SK-N-SH treated with all-trans-retinoic acid at 6 μM for 48 hours (cell line): ENCODE measurements at regions not wholly inside any gene's neighbourhood (a gene's known extent, or its start where the extent isn't known, plus 50 kb on each side); places are given as distances from the start of the nearest gene placed in this dataset.

Experiments
- ATAC-seq: fragments of 200-7000 bp; cut with Tn5 transposase; 3 replicates; pipeline ENCODE4 v1.9.1; 2020; ENCODE audit warnings: mild to moderate bottlenecking, moderate library complexity
- ARNTL ChIP-seq: fragments of 450-650 bp; formaldehyde crosslinking; IDR thresholded peaks from 2 replicates; pipeline ENCODE4 v1.5.0; 2020; ENCODE audit warnings: low read depth, mild to moderate bottlenecking, moderate library complexity, borderline replicate concordance
- BACH2 ChIP-seq: fragments of 250-450 bp; sonication (Bioruptor Pico); IDR thresholded peaks from 2 replicates; pipeline ENCODE4 v1.9.0; 2021; ENCODE audit warnings: mild to moderate bottlenecking, borderline replicate concordance
- CSDC2 ChIP-seq: fragments of 250-450 bp; sonication (Bioruptor Pico); IDR thresholded peaks from 2 replicates; pipeline ENCODE4 v1.5.0; 2020; ENCODE audit warnings: mild to moderate bottlenecking, moderate library complexity
- ESRRG ChIP-seq: fragments of 250-450 bp; sonication (Bioruptor Pico); IDR thresholded peaks from 2 replicates; pipeline ENCODE4 v1.6.1; 2021; ENCODE audit warnings: mild to moderate bottlenecking
- GLIS3 ChIP-seq: fragments of 250-450 bp; sonication (Bioruptor Pico); IDR thresholded peaks from 2 replicates; pipeline ENCODE4 v1.5.0; 2020; ENCODE audit warnings: mild to moderate bottlenecking, moderate library complexity
- ISL1 ChIP-seq: fragments of 250-450 bp; sonication (Bioruptor Pico); IDR thresholded peaks from 2 replicates; pipeline ENCODE4 v2.1.2; 2022; ENCODE audit warnings: mild to moderate bottlenecking, moderate library complexity
- OSR1 ChIP-seq: fragments of 250-450 bp; sonication (Bioruptor Pico); IDR thresholded peaks from 2 replicates; pipeline ENCODE4 v1.8.0; 2022; ENCODE audit warnings: moderate library complexity, mild to moderate bottlenecking, inconsistent platforms
- PPARA ChIP-seq: fragments of 250-450 bp; sonication (Bioruptor Pico); IDR thresholded peaks from 2 replicates; pipeline ENCODE4 v1.5.0; 2020; ENCODE audit warnings: mild to moderate bottlenecking, borderline replicate concordance
- SNAI2 ChIP-seq: fragments of 250-450 bp; sonication (Bioruptor Pico); IDR thresholded peaks from 2 replicates; pipeline ENCODE4 v1.5.0; 2020; ENCODE audit warnings: mild to moderate bottlenecking, moderate library complexity
- TCF4 ChIP-seq: fragments of 250-450 bp; sonication (Bioruptor Pico); IDR thresholded peaks from 2 replicates; pipeline ENCODE4 v1.8.0; 2021; ENCODE audit warnings: mild to moderate bottlenecking, moderate library complexity, borderline replicate concordance
- TOX ChIP-seq: fragments of 250-450 bp; sonication (Bioruptor Pico); IDR thresholded peaks from 2 replicates; pipeline ENCODE4 v1.8.0; 2021; ENCODE audit warnings: mild to moderate bottlenecking, moderate library complexity, borderline replicate concordance
- ZC3H10 ChIP-seq: fragments of 250-450 bp; sonication (Bioruptor Pico); IDR thresholded peaks from 2 replicates; pipeline ENCODE4 v1.5.1; 2021; ENCODE audit warnings: mild to moderate bottlenecking, moderate library complexity
- ZFP3 ChIP-seq: fragments of 250-450 bp; sonication (Bioruptor Pico); IDR thresholded peaks from 2 replicates; pipeline ENCODE4 v1.5.0; 2020; ENCODE audit warnings: mild to moderate bottlenecking, moderate library complexity
- ZFP30 ChIP-seq: fragments of 450-650 bp; formaldehyde crosslinking; IDR thresholded peaks from 2 replicates; pipeline ENCODE4 v1.5.0; 2022; ENCODE audit warnings: mild to moderate bottlenecking, moderate library complexity
- ZNF565 ChIP-seq: fragments of 450-650 bp; formaldehyde crosslinking; conservative IDR thresholded peaks from 2 replicates; pipeline ENCODE4 v1.5.0; 2020; ENCODE audit warnings: low read depth, mild to moderate bottlenecking, moderate library complexity
- ZNF70 ChIP-seq: fragments of 450-650 bp; formaldehyde crosslinking; IDR thresholded peaks from 2 replicates; pipeline ENCODE4 v1.5.0; 2020; ENCODE audit warnings: mild to moderate bottlenecking, moderate library complexity
- ZNF8 ChIP-seq: fragments of 450-650 bp; formaldehyde crosslinking; IDR thresholded peaks from 2 replicates; pipeline ENCODE4 v1.5.0; 2020; ENCODE audit warnings: mild to moderate bottlenecking, moderate library complexity
- TF ChIP-seq, protein P1 (sequence below): fragments of 250-450 bp; sonication (Bioruptor Pico); IDR thresholded peaks from 2 replicates; pipeline ENCODE4 v1.8.0; 2021; ENCODE audit warnings: low read depth, mild to moderate bottlenecking, moderate library complexity, borderline replicate concordance
- TF ChIP-seq, protein P2 (sequence below): fragments of 250-450 bp; sonication (Bioruptor Pico); IDR thresholded peaks from 2 replicates; pipeline ENCODE4 v1.5.0; 2020; ENCODE audit warnings: mild to moderate bottlenecking, moderate library complexity
- TF ChIP-seq, protein P3 (sequence below): fragments of 250-450 bp; sonication (Bioruptor Pico); IDR thresholded peaks from 2 replicates; pipeline ENCODE4 v1.8.0; 2020; ENCODE audit warnings: mild to moderate bottlenecking, moderate library complexity, borderline replicate concordance
- TF ChIP-seq, protein P4 (sequence below): fragments of 250-450 bp; sonication (Bioruptor Pico); IDR thresholded peaks from 2 replicates; pipeline ENCODE4 v1.5.1; 2020; ENCODE audit warnings: low read depth, mild to moderate bottlenecking, moderate library complexity
- TF ChIP-seq, protein P5 (sequence below): fragments of 250-450 bp; sonication (Bioruptor Pico); IDR thresholded peaks from 2 replicates; pipeline ENCODE4 v1.5.1; 2021; ENCODE audit warnings: mild to moderate bottlenecking, moderate library complexity

DNA sequence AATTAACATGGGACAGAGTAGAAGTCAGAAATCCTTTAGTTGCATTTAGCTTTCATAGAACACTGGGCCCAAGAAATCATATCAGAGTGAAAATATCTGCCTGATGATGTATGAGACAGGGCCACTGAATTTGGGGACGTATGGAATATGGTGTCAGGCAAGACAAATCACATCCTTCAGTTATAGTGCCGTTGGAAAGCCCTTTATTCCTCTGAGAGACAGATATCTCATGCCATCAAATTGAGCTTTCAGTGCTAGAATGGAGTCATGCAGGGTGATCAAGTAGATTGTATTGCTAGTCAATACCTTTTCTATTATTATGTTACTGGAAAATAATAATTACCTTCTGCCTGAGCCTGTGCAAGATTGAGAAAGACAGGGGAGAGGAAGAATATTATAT, 398.2 kb upstream of the RARB start:
- no peak for ATAC-seq
- TF ChIP-seq, protein P1, sequence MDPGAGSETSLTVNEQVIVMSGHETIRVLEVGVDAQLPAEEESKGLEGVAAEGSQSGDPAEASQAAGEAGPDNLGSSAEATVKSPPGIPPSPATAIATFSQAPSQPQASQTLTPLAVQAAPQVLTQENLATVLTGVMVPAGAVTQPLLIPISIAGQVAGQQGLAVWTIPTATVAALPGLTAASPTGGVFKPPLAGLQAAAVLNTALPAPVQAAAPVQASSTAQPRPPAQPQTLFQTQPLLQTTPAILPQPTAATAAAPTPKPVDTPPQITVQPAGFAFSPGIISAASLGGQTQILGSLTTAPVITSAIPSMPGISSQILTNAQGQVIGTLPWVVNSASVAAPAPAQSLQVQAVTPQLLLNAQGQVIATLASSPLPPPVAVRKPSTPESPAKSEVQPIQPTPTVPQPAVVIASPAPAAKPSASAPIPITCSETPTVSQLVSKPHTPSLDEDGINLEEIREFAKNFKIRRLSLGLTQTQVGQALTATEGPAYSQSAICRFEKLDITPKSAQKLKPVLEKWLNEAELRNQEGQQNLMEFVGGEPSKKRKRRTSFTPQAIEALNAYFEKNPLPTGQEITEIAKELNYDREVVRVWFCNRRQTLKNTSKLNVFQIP = no peak
- TF ChIP-seq TOX (no peak), BACH2 (no peak), PPARA (CRISPR knock-in tag) (no peak), ZNF70 (no peak), ZNF565 (no peak), OSR1 (no peak), ZFP3 (CRISPR knock-in tag) (no peak), ESRRG (CRISPR knock-in tag) (no peak), ARNTL (CRISPR knock-in tag) (no peak), TCF4 (CRISPR knock-in tag) (no peak), SNAI2 (CRISPR knock-in tag) (no peak), CSDC2 (CRISPR knock-in tag) (no peak)
- TF ChIP-seq, protein P2, sequence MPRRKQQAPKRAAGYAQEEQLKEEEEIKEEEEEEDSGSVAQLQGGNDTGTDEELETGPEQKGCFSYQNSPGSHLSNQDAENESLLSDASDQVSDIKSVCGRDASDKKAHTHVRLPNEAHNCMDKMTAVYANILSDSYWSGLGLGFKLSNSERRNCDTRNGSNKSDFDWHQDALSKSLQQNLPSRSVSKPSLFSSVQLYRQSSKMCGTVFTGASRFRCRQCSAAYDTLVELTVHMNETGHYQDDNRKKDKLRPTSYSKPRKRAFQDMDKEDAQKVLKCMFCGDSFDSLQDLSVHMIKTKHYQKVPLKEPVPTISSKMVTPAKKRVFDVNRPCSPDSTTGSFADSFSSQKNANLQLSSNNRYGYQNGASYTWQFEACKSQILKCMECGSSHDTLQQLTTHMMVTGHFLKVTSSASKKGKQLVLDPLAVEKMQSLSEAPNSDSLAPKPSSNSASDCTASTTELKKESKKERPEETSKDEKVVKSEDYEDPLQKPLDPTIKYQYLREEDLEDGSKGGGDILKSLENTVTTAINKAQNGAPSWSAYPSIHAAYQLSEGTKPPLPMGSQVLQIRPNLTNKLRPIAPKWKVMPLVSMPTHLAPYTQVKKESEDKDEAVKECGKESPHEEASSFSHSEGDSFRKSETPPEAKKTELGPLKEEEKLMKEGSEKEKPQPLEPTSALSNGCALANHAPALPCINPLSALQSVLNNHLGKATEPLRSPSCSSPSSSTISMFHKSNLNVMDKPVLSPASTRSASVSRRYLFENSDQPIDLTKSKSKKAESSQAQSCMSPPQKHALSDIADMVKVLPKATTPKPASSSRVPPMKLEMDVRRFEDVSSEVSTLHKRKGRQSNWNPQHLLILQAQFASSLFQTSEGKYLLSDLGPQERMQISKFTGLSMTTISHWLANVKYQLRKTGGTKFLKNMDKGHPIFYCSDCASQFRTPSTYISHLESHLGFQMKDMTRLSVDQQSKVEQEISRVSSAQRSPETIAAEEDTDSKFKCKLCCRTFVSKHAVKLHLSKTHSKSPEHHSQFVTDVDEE (CRISPR knock-in tag) = no peak
- TF ChIP-seq, protein P3, sequence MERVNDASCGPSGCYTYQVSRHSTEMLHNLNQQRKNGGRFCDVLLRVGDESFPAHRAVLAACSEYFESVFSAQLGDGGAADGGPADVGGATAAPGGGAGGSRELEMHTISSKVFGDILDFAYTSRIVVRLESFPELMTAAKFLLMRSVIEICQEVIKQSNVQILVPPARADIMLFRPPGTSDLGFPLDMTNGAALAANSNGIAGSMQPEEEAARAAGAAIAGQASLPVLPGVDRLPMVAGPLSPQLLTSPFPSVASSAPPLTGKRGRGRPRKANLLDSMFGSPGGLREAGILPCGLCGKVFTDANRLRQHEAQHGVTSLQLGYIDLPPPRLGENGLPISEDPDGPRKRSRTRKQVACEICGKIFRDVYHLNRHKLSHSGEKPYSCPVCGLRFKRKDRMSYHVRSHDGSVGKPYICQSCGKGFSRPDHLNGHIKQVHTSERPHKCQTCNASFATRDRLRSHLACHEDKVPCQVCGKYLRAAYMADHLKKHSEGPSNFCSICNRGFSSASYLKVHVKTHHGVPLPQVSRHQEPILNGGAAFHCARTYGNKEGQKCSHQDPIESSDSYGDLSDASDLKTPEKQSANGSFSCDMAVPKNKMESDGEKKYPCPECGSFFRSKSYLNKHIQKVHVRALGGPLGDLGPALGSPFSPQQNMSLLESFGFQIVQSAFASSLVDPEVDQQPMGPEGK = no peak

DNA sequence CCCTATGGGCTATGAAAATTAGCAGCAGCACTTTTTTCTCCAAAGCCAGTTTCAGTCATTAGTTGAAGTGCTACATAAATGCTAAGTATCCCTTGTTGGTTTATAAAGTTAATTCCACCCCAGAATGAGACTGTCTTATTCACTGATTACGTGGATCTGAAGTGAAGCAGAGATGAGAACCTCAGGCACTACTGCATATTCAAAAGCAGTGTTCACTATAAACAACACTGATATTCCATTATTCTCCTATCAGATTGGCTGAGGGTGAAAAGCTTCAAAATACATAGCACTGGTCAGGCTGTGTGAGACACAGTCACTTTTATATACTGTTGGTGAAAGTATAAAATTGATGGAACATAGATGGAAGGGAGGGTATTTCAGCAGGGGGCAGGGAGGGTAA, 395.7 kb upstream of the RARB start:
- TF ChIP-seq, protein P4, sequence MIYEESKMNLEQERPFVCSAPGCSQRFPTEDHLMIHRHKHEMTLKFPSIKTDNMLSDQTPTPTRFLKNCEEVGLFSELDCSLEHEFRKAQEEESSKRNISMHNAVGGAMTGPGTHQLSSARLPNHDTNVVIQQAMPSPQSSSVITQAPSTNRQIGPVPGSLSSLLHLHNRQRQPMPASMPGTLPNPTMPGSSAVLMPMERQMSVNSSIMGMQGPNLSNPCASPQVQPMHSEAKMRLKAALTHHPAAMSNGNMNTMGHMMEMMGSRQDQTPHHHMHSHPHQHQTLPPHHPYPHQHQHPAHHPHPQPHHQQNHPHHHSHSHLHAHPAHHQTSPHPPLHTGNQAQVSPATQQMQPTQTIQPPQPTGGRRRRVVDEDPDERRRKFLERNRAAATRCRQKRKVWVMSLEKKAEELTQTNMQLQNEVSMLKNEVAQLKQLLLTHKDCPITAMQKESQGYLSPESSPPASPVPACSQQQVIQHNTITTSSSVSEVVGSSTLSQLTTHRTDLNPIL (CRISPR knock-in tag) = no peak
- no peak for TF ChIP-seq PPARA (CRISPR knock-in tag)
- TF ChIP-seq ZC3H10 (CRISPR knock-in tag) = no peak
- no peak for TF ChIP-seq BACH2
- TF ChIP-seq, protein P1 = no peak
- TF ChIP-seq TCF4 (CRISPR knock-in tag) = no peak
- TF ChIP-seq, protein P5, sequence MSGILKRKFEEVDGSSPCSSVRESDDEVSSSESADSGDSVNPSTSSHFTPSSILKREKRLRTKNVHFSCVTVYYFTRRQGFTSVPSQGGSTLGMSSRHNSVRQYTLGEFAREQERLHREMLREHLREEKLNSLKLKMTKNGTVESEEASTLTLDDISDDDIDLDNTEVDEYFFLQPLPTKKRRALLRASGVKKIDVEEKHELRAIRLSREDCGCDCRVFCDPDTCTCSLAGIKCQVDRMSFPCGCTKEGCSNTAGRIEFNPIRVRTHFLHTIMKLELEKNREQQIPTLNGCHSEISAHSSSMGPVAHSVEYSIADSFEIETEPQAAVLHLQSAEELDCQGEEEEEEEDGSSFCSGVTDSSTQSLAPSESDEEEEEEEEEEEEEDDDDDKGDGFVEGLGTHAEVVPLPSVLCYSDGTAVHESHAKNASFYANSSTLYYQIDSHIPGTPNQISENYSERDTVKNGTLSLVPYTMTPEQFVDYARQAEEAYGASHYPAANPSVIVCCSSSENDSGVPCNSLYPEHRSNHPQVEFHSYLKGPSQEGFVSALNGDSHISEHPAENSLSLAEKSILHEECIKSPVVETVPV (CRISPR knock-in tag) = no peak
- TF ChIP-seq ISL1 (CRISPR knock-in tag) = no peak
- no peak for TF ChIP-seq ESRRG (CRISPR knock-in tag)
- TF ChIP-seq, protein P3 = no peak
- TF ChIP-seq ZFP30 = no peak
- TF ChIP-seq CSDC2 (CRISPR knock-in tag) = no peak
- no peak for TF ChIP-seq ZNF8
- TF ChIP-seq GLIS3 = no peak
- no peak for TF ChIP-seq ARNTL (CRISPR knock-in tag)
- ATAC-seq = no peak
